MM.1S (cell line): ENCODE measurements at regions not wholly inside any gene's neighbourhood (a gene's known extent, or its start where the extent isn't known, plus 50 kb on each side); places are given as distances from the start of the nearest gene placed in this dataset.

Source experiments
- EZH2 ChIP-seq: fragments of 300-600 bp; sonication (generic); optimal IDR thresholded peaks from 2 replicates; pipeline ENCODE3; 2017; ENCODE audit warnings: low read depth, mild to moderate bottlenecking, antibody characterized with exemption, low read length, mixed read lengths
- TF ChIP-seq, protein P1 (sequence below): fragments of 300-600 bp; sonication (generic); IDR thresholded peaks from 2 replicates; pipeline ENCODE4 v1.5.1; 2016; ENCODE audit warnings: antibody characterized with exemption, low read length, mixed read lengths

DNA sequence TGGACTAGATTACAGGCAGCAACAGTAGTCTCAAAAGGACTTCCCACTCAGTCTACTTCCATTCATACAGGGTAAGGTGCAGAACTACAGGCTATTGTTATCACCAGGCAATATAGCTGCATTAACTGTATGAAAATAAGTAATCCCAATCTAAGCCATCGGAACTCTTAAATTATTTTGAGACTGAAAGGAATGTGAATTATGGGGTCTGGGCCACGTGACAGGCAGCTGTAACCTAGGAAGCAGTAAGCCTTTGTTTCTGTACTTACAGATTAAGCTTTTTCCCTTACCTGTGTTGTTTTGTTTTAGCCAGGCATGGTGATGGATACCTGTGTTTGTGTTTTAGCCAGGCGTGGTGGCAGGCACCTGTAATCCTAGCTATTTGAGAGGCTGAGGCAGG lies 152.4 kb upstream of the TRIM24 start:
- no peak for TF ChIP-seq EZH2
- TF ChIP-seq, protein P1, sequence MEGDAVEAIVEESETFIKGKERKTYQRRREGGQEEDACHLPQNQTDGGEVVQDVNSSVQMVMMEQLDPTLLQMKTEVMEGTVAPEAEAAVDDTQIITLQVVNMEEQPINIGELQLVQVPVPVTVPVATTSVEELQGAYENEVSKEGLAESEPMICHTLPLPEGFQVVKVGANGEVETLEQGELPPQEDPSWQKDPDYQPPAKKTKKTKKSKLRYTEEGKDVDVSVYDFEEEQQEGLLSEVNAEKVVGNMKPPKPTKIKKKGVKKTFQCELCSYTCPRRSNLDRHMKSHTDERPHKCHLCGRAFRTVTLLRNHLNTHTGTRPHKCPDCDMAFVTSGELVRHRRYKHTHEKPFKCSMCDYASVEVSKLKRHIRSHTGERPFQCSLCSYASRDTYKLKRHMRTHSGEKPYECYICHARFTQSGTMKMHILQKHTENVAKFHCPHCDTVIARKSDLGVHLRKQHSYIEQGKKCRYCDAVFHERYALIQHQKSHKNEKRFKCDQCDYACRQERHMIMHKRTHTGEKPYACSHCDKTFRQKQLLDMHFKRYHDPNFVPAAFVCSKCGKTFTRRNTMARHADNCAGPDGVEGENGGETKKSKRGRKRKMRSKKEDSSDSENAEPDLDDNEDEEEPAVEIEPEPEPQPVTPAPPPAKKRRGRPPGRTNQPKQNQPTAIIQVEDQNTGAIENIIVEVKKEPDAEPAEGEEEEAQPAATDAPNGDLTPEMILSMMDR = no peak
